Ovary (tissue), 3 donors: ENCODE measurements at regions not wholly inside any gene's neighbourhood (a gene's known extent, or its start where the extent isn't known, plus 50 kb on each side); places are given as distances from the start of the nearest gene placed in this dataset.

ENCODE experiments used
- EP300 ChIP-seq: sonication (generic); formaldehyde crosslinking; IDR thresholded peaks from one replicate; pipeline ENCODE4 v1.6.1; 2017; ENCODE audit warnings: antibody characterized with exemption
- TF ChIP-seq, protein P1 (sequence below), 3 donors: fragments of 450-650 bp in 2 of 3; fragments of 200-600 bp in 1 of 3; IDR thresholded peaks; one replicate each; pipeline versions ENCODE4 v1.5.1 to v1.8.0; 2016 to 2022; ENCODE audit warnings: antibody characterized with exemption in 3 of 3, mild to moderate bottlenecking in 1 of 3
- donor health status: DM: no; HTN: no; CAD: no.

DNA sequence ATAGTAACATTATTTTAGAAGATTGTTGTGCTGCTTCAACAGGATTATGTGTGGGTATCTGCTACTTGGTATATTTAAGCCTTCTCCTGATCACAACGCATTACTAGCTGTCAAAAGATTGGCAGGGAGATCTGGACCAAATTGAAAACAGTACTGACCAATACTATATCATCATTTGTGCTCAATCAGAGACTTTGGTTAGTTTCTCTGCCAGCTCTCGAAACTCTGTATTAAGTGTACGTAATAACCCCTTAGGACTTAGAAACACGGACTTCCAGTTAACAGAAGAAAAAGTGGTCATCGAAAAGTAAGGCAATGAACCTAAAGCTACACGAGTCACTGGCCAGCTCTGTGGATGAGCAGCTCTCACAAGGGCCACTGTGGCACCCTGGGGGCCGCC, 146.0 kb downstream of the EVX1 start:
- TF ChIP-seq, protein P1, sequence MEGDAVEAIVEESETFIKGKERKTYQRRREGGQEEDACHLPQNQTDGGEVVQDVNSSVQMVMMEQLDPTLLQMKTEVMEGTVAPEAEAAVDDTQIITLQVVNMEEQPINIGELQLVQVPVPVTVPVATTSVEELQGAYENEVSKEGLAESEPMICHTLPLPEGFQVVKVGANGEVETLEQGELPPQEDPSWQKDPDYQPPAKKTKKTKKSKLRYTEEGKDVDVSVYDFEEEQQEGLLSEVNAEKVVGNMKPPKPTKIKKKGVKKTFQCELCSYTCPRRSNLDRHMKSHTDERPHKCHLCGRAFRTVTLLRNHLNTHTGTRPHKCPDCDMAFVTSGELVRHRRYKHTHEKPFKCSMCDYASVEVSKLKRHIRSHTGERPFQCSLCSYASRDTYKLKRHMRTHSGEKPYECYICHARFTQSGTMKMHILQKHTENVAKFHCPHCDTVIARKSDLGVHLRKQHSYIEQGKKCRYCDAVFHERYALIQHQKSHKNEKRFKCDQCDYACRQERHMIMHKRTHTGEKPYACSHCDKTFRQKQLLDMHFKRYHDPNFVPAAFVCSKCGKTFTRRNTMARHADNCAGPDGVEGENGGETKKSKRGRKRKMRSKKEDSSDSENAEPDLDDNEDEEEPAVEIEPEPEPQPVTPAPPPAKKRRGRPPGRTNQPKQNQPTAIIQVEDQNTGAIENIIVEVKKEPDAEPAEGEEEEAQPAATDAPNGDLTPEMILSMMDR (IDR thresholded peaks at IDR 0.05): no peak
- TF ChIP-seq EP300: no peak
